ENCODE measurements at regions not wholly inside any gene's neighbourhood (a gene's known extent, or its start where the extent isn't known, plus 50 kb on each side); places are given as distances from the start of the nearest gene placed in this dataset.

DNA sequence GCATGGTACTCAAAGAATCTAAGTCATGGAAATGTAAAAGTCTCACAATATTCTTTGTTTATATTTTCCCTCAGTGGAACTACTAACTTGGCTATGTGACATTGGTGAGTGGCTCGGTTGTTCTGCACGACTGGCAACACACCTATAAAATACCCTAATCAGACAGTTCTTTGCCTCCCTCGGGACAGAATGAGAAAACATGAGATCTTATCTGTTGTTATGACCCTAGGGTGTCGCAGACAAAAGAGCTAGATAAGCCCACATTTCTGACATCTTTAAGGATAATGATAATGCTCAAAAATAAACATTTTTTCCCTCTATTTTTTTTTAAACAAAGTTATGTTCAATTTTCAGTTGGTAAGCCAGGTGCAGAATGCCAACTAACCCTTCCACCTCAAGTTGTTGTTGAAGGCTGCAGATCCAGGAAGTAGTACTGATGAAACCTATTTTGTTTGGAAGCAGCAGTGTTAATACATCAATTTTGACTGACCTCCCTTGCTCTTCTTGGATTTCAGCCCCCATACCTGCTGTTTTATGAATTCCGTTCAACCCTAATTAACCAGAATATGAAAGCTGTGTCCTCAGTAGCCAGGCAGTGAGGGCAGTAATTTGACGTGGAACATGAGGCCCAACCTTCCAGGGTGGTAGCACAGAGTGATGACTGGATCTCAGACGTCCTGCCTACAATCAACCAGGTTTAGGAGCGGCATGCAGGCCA is 108.7 kb upstream of the DUSP10 start:
- no peak for TF ChIP-seq RAD21 (IDR thresholded peaks at IDR 0.05; ENCODE audit: low read length)
- no peak for TF ChIP-seq GABPA (IDR thresholded peaks at IDR 0.05; ENCODE audit: low read depth)
- no peak for TF ChIP-seq MXI1 (IDR thresholded peaks at IDR 0.05; ENCODE audit: low read depth, low read length)
- TF ChIP-seq, protein P1, sequence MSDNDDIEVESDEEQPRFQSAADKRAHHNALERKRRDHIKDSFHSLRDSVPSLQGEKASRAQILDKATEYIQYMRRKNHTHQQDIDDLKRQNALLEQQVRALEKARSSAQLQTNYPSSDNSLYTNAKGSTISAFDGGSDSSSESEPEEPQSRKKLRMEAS (IDR thresholded peaks at IDR 0.05; ENCODE audit: low read depth): no peak
- TF ChIP-seq YY1 (IDR thresholded peaks at IDR 0.05; ENCODE audit: low read depth): no peak
- TF ChIP-seq POLR2AphosphoS5 (IDR thresholded peaks at IDR 0.05; ENCODE audit: low read depth, low read length): no peak
